ENCODE measurements at regions not wholly inside any gene's neighbourhood (a gene's known extent, or its start where the extent isn't known, plus 50 kb on each side); places are given as distances from the start of the nearest gene placed in this dataset.

DNA sequence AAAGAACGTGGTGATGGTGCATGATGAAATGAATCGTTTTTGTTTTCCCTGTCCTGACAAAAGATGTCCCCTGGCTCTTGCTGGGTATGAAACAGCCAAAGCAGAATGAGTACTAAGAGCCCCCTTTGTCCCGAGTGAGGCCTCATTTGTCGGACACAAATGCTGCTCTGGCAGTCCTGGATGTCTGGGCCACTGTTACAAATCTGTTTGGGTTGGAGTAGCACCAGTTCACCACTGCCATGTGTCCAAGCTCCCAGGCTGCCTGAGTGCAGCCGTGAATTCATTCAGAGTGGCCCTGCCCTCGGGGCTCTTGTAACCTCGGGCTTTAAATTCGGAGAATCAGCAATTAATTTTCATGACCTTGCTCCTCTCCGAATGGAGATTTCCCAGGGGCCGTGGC is 182.4 kb downstream of the NUFIP1 start:
- TF ChIP-seq, protein P1, sequence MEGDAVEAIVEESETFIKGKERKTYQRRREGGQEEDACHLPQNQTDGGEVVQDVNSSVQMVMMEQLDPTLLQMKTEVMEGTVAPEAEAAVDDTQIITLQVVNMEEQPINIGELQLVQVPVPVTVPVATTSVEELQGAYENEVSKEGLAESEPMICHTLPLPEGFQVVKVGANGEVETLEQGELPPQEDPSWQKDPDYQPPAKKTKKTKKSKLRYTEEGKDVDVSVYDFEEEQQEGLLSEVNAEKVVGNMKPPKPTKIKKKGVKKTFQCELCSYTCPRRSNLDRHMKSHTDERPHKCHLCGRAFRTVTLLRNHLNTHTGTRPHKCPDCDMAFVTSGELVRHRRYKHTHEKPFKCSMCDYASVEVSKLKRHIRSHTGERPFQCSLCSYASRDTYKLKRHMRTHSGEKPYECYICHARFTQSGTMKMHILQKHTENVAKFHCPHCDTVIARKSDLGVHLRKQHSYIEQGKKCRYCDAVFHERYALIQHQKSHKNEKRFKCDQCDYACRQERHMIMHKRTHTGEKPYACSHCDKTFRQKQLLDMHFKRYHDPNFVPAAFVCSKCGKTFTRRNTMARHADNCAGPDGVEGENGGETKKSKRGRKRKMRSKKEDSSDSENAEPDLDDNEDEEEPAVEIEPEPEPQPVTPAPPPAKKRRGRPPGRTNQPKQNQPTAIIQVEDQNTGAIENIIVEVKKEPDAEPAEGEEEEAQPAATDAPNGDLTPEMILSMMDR (IDR thresholded peaks at IDR 0.05), result no peak
- TF ChIP-seq POLR2A (IDR thresholded peaks at IDR 0.05), result no peak

All from thyroid gland (tissue), 4 donors.